ENCODE measurements at regions not wholly inside any gene's neighbourhood (a gene's known extent, or its start where the extent isn't known, plus 50 kb on each side); places are given as distances from the start of the nearest gene placed in this dataset.

GRCh38 chr3:194977356-194977755 is 291.7 kb downstream of the FAM43A start:
- Histone ChIP-seq H3K27ac (ENCODE audit: low read length) (no peak overlapping the region), H3K27me3 (ENCODE audit: control insufficient read depth, insufficient read depth, low read length) (no peaks in the 10 kb centered on the region), H3K9me3 (ENCODE audit: control insufficient read depth, insufficient read depth, low read depth, low read length) (no peaks in the 10 kb centered on the region), H3K4me3 (ENCODE audit: low read depth in 2 of 2, low read length in 2 of 2) (no peak overlapping the region), H3K36me3 (ENCODE audit: control insufficient read depth, insufficient read depth, low read length) (no peaks in the 10 kb centered on the region), H3K4me1 (ENCODE audit: control insufficient read depth, insufficient read depth, low read length) (no peaks in the 10 kb centered on the region)
- intact Hi-C loops (cut with micrococcal nuclease; ENCODE audit: unreplicated experiment) (no loop called here), in situ Hi-C loops (cut with HindIII; ENCODE audit: low pct_unique_long_range_greater_than_20kb, low sequenced_read_pairs) (no loop called here)
- no TSS peak for BruUV-seq (replicated peaks)
- TF ChIP-seq CTCF (IDR thresholded peaks at IDR 0.05) (no peak), POLR2AphosphoS5 (IDR thresholded peaks at IDR 0.05; ENCODE audit: low read depth, low read length) (no peak), SIN3A (IDR thresholded peaks at IDR 0.05; ENCODE audit: borderline replicate concordance, insufficient read depth, low read depth, low read length) (no peak), REST (IDR thresholded peaks at IDR 0.05; ENCODE audit: insufficient read depth in 1 of 2, low read depth in 2 of 2, low read length in 1 of 2) (no peak), TCF7L2 (IDR thresholded peaks at IDR 0.05; ENCODE audit: low read depth, low read length) (no peak)
- CTCF ChIA-PET, result interaction anchor here (0.7 kb wide), 1 partner anchor 15 kb away, joined by 3 read pairs; no protein-coding TSS in a partner anchor
- no peak for ATAC-seq
- POLR2A ChIA-PET, result no interaction called here
- no peak for DNase-seq (ENCODE audit: low read depth, low spot score)

- ATAC-seq, result no peak
- ChIA-PET POLR2A (no interaction called here), CTCF (no interaction called here)
- Histone ChIP-seq H3K27me3 (ENCODE audit: control insufficient read depth, insufficient read depth, low read length) (no peaks in the 10 kb centered on the region), H3K4me3 (ENCODE audit: low read depth in 2 of 2, low read length in 2 of 2) (no peak overlapping the region), H3K27ac (ENCODE audit: low read length) (no peak overlapping the region), H3K4me1 (ENCODE audit: control insufficient read depth, insufficient read depth, low read length) (no peaks in the 10 kb centered on the region), H3K9me3 (ENCODE audit: control insufficient read depth, insufficient read depth, low read depth, low read length) (no peaks in the 10 kb centered on the region), H3K36me3 (ENCODE audit: control insufficient read depth, insufficient read depth, low read length) (no peaks in the 10 kb centered on the region)
- in situ Hi-C loops (cut with HindIII; ENCODE audit: low pct_unique_long_range_greater_than_20kb, low sequenced_read_pairs) (no loop called here), intact Hi-C loops (cut with micrococcal nuclease; ENCODE audit: unreplicated experiment) (no loop called here)
- BruUV-seq (replicated peaks), result no TSS peak
- no peak for DNase-seq (ENCODE audit: low read depth, low spot score)
- no peak for TF ChIP-seq SIN3A (IDR thresholded peaks at IDR 0.05; ENCODE audit: borderline replicate concordance, insufficient read depth, low read depth, low read length)
- no peak for TF ChIP-seq POLR2AphosphoS5 (IDR thresholded peaks at IDR 0.05; ENCODE audit: low read depth, low read length)
- no peak for TF ChIP-seq CTCF (IDR thresholded peaks at IDR 0.05)
- TF ChIP-seq TCF7L2 (IDR thresholded peaks at IDR 0.05; ENCODE audit: low read depth, low read length), result no peak
- TF ChIP-seq REST (IDR thresholded peaks at IDR 0.05; ENCODE audit: insufficient read depth in 1 of 2, low read depth in 2 of 2, low read length in 1 of 2), result no peak
These were observed 291.8 kb downstream of the XXYLT1 start for GRCh38 chr3:194979173-194979572.

Data from Panc1 (cell line).